OCI-LY3 (cell line): ENCODE measurements at regions not wholly inside any gene's neighbourhood (a gene's known extent, or its start where the extent isn't known, plus 50 kb on each side); places are given as distances from the start of the nearest gene placed in this dataset.

ENCODE experiments used
- CTCF ChIP-seq: fragments of 200-600, 300-600 bp; sonication (generic); IDR thresholded peaks from 2 replicates; pipeline ENCODE4 v1.5.1; 2014; ENCODE audit warnings: antibody characterized with exemption, low read length, low read depth
- EZH2phosphoT487 ChIP-seq: fragments of 200-600 bp; shearing (Covaris generic); IDR thresholded peaks from 2 replicates; pipeline ENCODE4 v1.6.1; 2018; ENCODE audit warnings: antibody characterized with exemption, mixed run types, low read depth

DNA sequence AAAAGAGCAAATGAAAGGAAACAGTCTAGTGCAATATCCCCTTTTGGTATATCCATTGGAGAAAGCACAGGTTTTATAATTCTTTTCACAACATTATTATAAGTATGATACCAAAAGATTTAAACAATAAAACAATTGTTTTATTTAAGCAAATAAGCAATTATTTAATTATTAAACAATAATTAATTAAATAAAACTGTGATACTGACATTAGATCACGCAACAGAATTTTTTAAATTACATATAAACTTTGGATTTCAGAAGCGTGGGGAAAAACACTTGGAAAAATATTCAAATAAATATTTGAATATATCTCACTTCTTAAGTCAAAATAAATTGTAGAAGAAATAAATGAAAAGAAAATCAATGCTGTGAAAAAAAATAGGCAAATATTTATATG is 76.2 kb upstream of the STXBP5 start:
- TF ChIP-seq CTCF (no peak), EZH2phosphoT487 (no peak)
